Immature natural killer cell (primary cell): ENCODE measurements at regions not wholly inside any gene's neighbourhood (a gene's known extent, or its start where the extent isn't known, plus 50 kb on each side); places are given as distances from the start of the nearest gene placed in this dataset.

Source experiments
- DNase-seq, 3 donors: peaks; one replicate each; pipeline ENCODE4 v3.0.0; 2022; ENCODE audit warnings: mixed read lengths in 1 of 3
- H3K27ac Mint-ChIP-seq, 6 donors: one replicate each; pipeline ENCODE4 v1.8.0; 2020; ENCODE audit warnings: mixed read lengths in 6 of 6, mild to moderate bottlenecking in 5 of 6, inconsistent platforms in 4 of 6, moderate library complexity in 3 of 6
- H3K27me3 Mint-ChIP-seq, 3 donors: one replicate each; pipeline ENCODE4 v1.8.0; 2020 to 2021; ENCODE audit warnings: low read depth in 3 of 3, mild to moderate bottlenecking in 3 of 3, mixed read lengths in 3 of 3, moderate library complexity in 3 of 3, inconsistent platforms in 1 of 3
- H3K36me3 Mint-ChIP-seq, 3 donors: one replicate each; pipeline ENCODE4 v1.8.0; 2020; ENCODE audit warnings: mixed read lengths in 3 of 3, inconsistent platforms in 2 of 3, mild to moderate bottlenecking in 2 of 3
- H3K4me1 Mint-ChIP-seq, 2 donors: one replicate each; pipeline ENCODE4 v1.8.0; 2020; ENCODE audit warnings: inconsistent platforms in 2 of 2, mild to moderate bottlenecking in 2 of 2, mixed read lengths in 2 of 2, moderate library complexity in 1 of 2
- H3K4me3 Mint-ChIP-seq, 5 donors: one replicate each; pipeline ENCODE4 v1.8.0; 2020; ENCODE audit warnings: mild to moderate bottlenecking in 5 of 5, mixed read lengths in 5 of 5, inconsistent platforms in 3 of 5, moderate library complexity in 3 of 5
- H3K9me3 Mint-ChIP-seq, 6 donors: one replicate each; pipeline ENCODE4 v1.8.0; 2020; ENCODE audit warnings: mild to moderate bottlenecking in 6 of 6, mixed read lengths in 6 of 6, inconsistent platforms in 4 of 6, moderate library complexity in 3 of 6

GRCh38 chr17:70871180-70871818, 702.0 kb downstream of the KCNJ2 start:
- Mint-ChIP-seq H3K4me1 (no peaks in the 10 kb centered on the region), H3K36me3 (no peaks in the 10 kb centered on the region), H3K27me3 (no peaks in the 10 kb centered on the region), H3K9me3 (peaks cover 5 to 13% (median 10%) of the 10 kb centered on the region in 6 donors), H3K27ac (no peak overlapping the region), H3K4me3 (no peak overlapping the region)
- DNase-seq, result no peak

- no peak overlapping the region for H3K4me3 Mint-ChIP-seq
Observed at GRCh38 chr17:70872103-70872502, 702.8 kb downstream of the KCNJ2 start.

GRCh38 chr17:70875729-70876310, 706.5 kb downstream of the KCNJ2 start:
- no peak overlapping the region for H3K27ac Mint-ChIP-seq
- no peaks in the 10 kb centered on the region for H3K36me3 Mint-ChIP-seq
- H3K4me1 Mint-ChIP-seq, result no peaks in the 10 kb centered on the region
- H3K9me3 Mint-ChIP-seq, result peaks cover 9 to 20% (median 13%) of the 10 kb centered on the region in 6 donors
- H3K27me3 Mint-ChIP-seq, result peaks cover 0 to 3% (median 0%) of the 10 kb centered on the region in 3 donors
- DNase-seq, result no peak
- H3K4me3 Mint-ChIP-seq, result no peak overlapping the region

More at GRCh38 chr17:70872103-70872502, 702.8 kb downstream of the KCNJ2 start:
- no peaks in the 10 kb centered on the region for H3K27me3 Mint-ChIP-seq
- H3K9me3 Mint-ChIP-seq, result peaks cover 6 to 13% (median 10%) of the 10 kb centered on the region in 6 donors
- H3K4me1 Mint-ChIP-seq, result no peaks in the 10 kb centered on the region
- no peaks in the 10 kb centered on the region for H3K36me3 Mint-ChIP-seq
- no peak overlapping the region for H3K27ac Mint-ChIP-seq
- DNase-seq, result no peak

- no peak for DNase-seq
- Mint-ChIP-seq H3K27me3 (peaks cover 0 to 3% (median 0%) of the 10 kb centered on the region in 3 donors), H3K4me1 (no peaks in the 10 kb centered on the region), H3K4me3 (no peak overlapping the region), H3K27ac (no peak overlapping the region), H3K36me3 (no peaks in the 10 kb centered on the region), H3K9me3 (peaks cover 10 to 39% (median 18%) of the 10 kb centered on the region in 6 donors)
Observed at GRCh38 chr17:70878879-70879278, 709.5 kb downstream of the KCNJ2 start.

- no peak overlapping the region for H3K4me3 Mint-ChIP-seq
- DNase-seq, result no peak
- H3K27me3 Mint-ChIP-seq, result peaks cover 0 to 3% (median 0%) of the 10 kb centered on the region in 3 donors
- H3K27ac Mint-ChIP-seq, result no peak overlapping the region
- no peaks in the 10 kb centered on the region for H3K36me3 Mint-ChIP-seq
- H3K4me1 Mint-ChIP-seq, result no peaks in the 10 kb centered on the region
- H3K9me3 Mint-ChIP-seq, result peaks cover 10 to 39% (median 18%) of the 10 kb centered on the region in 6 donors
Observed at GRCh38 chr17:70879401-70879800, 710.1 kb downstream of the KCNJ2 start.

GRCh38 chr17:70881093-70881492, 711.8 kb downstream of the KCNJ2 start:
- H3K4me1 Mint-ChIP-seq, result no peaks in the 10 kb centered on the region
- H3K27ac Mint-ChIP-seq, result no peak overlapping the region
- peaks cover 0 to 3% (median 0%) of the 10 kb centered on the region in 3 donors for H3K27me3 Mint-ChIP-seq
- no peak overlapping the region for H3K4me3 Mint-ChIP-seq
- H3K36me3 Mint-ChIP-seq, result no peaks in the 10 kb centered on the region
- DNase-seq, result no peak
- H3K9me3 Mint-ChIP-seq, result peaks cover 10 to 37% (median 19%) of the 10 kb centered on the region in 6 donors

- peaks cover 10 to 40% (median 18%) of the 10 kb centered on the region in 6 donors for H3K9me3 Mint-ChIP-seq
- no peaks in the 10 kb centered on the region for H3K4me1 Mint-ChIP-seq
- no peaks in the 10 kb centered on the region for H3K36me3 Mint-ChIP-seq
- peaks cover 0 to 3% (median 0%) of the 10 kb centered on the region in 3 donors for H3K27me3 Mint-ChIP-seq
- no peak overlapping the region for H3K27ac Mint-ChIP-seq
- H3K4me3 Mint-ChIP-seq, result no peak overlapping the region
- DNase-seq, result no peak
Observed at GRCh38 chr17:70882504-70882903, 713.2 kb downstream of the KCNJ2 start.

- no peak for DNase-seq
- Mint-ChIP-seq H3K9me3 (peaks cover 13 to 45% (median 16%) of the 10 kb centered on the region in 6 donors), H3K27ac (no peak overlapping the region), H3K4me3 (no peak overlapping the region), H3K27me3 (peaks cover 0 to 2% (median 0%) of the 10 kb centered on the region in 3 donors), H3K36me3 (no peaks in the 10 kb centered on the region), H3K4me1 (no peaks in the 10 kb centered on the region)
Observed at GRCh38 chr17:70886648-70887047, 717.3 kb downstream of the KCNJ2 start.

- Mint-ChIP-seq H3K9me3 (peaks cover 5 to 35% (median 8%) of the 10 kb centered on the region in 6 donors), H3K4me3 (no peak overlapping the region), H3K36me3 (no peaks in the 10 kb centered on the region), H3K4me1 (no peaks in the 10 kb centered on the region), H3K27ac (no peak overlapping the region), H3K27me3 (peaks cover 0 to 2% (median 0%) of the 10 kb centered on the region in 3 donors)
- DNase-seq, result no peak
Observed at GRCh38 chr17:70888324-70888723, 719.0 kb downstream of the KCNJ2 start.

- H3K9me3 Mint-ChIP-seq, result peaks cover 3 to 46% (median 13%) of the 10 kb centered on the region in 6 donors
- no peak overlapping the region for H3K4me3 Mint-ChIP-seq
- H3K36me3 Mint-ChIP-seq, result no peaks in the 10 kb centered on the region
- no peaks in the 10 kb centered on the region for H3K4me1 Mint-ChIP-seq
- no peak for DNase-seq
- no peak overlapping the region for H3K27ac Mint-ChIP-seq
- H3K27me3 Mint-ChIP-seq, result peaks cover 0 to 2% (median 0%) of the 10 kb centered on the region in 3 donors
Observed at GRCh38 chr17:70891306-70891705, 722.0 kb downstream of the KCNJ2 start.

- DNase-seq, result no peak
- no peaks in the 10 kb centered on the region for H3K36me3 Mint-ChIP-seq
- no peak overlapping the region for H3K4me3 Mint-ChIP-seq
- H3K4me1 Mint-ChIP-seq, result no peaks in the 10 kb centered on the region
- H3K27ac Mint-ChIP-seq, result no peak overlapping the region
- peaks cover 6 to 56% (median 15%) of the 10 kb centered on the region in 6 donors for H3K9me3 Mint-ChIP-seq
- peaks cover 0 to 2% (median 0%) of the 10 kb centered on the region in 3 donors for H3K27me3 Mint-ChIP-seq
Observed at GRCh38 chr17:70892527-70892926, 723.2 kb downstream of the KCNJ2 start.

- Mint-ChIP-seq H3K36me3 (no peaks in the 10 kb centered on the region), H3K4me3 (no peak overlapping the region), H3K27me3 (no peaks in the 10 kb centered on the region), H3K27ac (no peak overlapping the region), H3K4me1 (no peaks in the 10 kb centered on the region), H3K9me3 (peaks cover 9 to 57% (median 17%) of the 10 kb centered on the region in 6 donors)
- DNase-seq, result no peak
Observed at GRCh38 chr17:70896843-70897242, 727.5 kb downstream of the KCNJ2 start.

- no peak overlapping the region for H3K4me3 Mint-ChIP-seq
- DNase-seq, result no peak
- no peaks in the 10 kb centered on the region for H3K27me3 Mint-ChIP-seq
- no peaks in the 10 kb centered on the region for H3K4me1 Mint-ChIP-seq
- H3K27ac Mint-ChIP-seq, result no peak overlapping the region
- no peaks in the 10 kb centered on the region for H3K36me3 Mint-ChIP-seq
- H3K9me3 Mint-ChIP-seq, result peaks cover 13 to 63% (median 17%) of the 10 kb centered on the region in 6 donors
Observed at GRCh38 chr17:70897446-70897845, 728.1 kb downstream of the KCNJ2 start.

- Mint-ChIP-seq H3K27me3 (no peaks in the 10 kb centered on the region), H3K4me3 (no peak overlapping the region)
- DNase-seq, result no peak
Observed at GRCh38 chr17:70901870-70902269, 732.5 kb downstream of the KCNJ2 start.

More at GRCh38 chr17:70901870-70902269, 732.5 kb downstream of the KCNJ2 start:
- H3K9me3 Mint-ChIP-seq, result peaks cover 7 to 58% (median 17%) of the 10 kb centered on the region in 6 donors
- no peaks in the 10 kb centered on the region for H3K36me3 Mint-ChIP-seq
- H3K27ac Mint-ChIP-seq, result no peak overlapping the region
- H3K4me1 Mint-ChIP-seq, result no peaks in the 10 kb centered on the region
